ENCODE measurements at regions not wholly inside any gene's neighbourhood (a gene's known extent, or its start where the extent isn't known, plus 50 kb on each side); places are given as distances from the start of the nearest gene placed in this dataset.
"Not testable (repeated sequence)": the region's sequence is repeated elsewhere in the genome, so short reads cannot be mapped to it uniquely, and the experiment has no call there.

DNA sequence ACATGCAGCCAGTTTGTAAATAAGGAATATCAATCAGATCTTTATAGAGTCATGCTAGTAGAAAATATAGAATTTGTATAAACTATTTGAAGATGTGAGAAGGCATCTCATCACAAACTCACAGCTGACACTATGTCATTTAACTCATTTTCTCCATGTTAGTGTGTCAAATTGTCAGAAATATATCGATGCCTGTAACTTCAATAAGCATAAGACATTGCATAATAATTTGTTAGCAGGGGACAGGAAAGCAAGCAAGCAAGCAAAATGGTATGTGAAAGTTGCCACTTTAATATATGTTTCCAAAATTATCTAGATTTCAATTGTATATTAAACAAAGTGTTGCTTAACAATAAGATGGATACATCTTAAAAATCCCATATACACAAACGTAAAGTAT, 571.0 kb downstream of the ARL4A start:
- 88 to 92% methylated on average over 2 of the region's 2 CpGs for WGBS, 2 donors
- Histone ChIP-seq H3K4me3 (ENCODE audit: low read length in 2 of 2) (no peak overlapping the region), H3K4me1 (ENCODE audit: control insufficient read depth in 1 of 2, insufficient read depth in 2 of 2, low read length in 2 of 2) (no peaks in the 10 kb centered on the region), H3K9me3 (ENCODE audit: control insufficient read depth, low read length) (no peaks in the 10 kb centered on the region), H3K27ac (ENCODE audit: low read depth in 1 of 2, low read length in 2 of 2) (no peak overlapping the region), H3K36me3 (ENCODE audit: control insufficient read depth in 1 of 2, insufficient read depth in 2 of 2, low read length in 1 of 2) (no peaks in the 10 kb centered on the region), H3K27me3 (ENCODE audit: control insufficient read depth in 1 of 2, insufficient read depth in 2 of 2, low read length in 1 of 2) (no peaks in the 10 kb centered on the region)
- no peak for ATAC-seq (ENCODE audit: low FRiP score)
- intact Hi-C loops (cut with DNase I) = no loop called here
- no peak for DNase-seq

DNA sequence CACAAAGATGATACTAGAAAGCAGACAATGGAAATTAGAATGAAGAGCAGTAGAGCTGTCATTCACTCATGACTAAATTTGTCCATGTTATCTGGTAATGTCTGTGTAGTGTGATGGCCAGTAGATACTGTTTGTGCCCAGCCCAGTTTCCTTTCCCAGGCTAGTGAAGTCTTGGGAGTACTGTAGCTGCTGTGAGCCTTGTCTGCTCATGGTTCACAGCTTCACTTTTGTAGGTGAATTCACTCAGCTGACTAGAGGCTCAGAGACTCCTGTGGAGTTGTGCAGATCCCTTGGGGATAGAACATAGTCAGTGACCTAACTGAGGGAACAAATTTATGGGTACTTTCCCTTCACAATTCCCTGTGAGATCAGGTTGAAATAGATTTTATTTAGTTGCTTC, 572.5 kb downstream of the ARL4A start:
- Histone ChIP-seq H3K27me3 (ENCODE audit: control insufficient read depth in 1 of 2, insufficient read depth in 2 of 2, low read length in 1 of 2) (no peaks in the 10 kb centered on the region), H3K4me3 (ENCODE audit: low read length in 2 of 2) (no peak overlapping the region), H3K4me1 (ENCODE audit: control insufficient read depth in 1 of 2, insufficient read depth in 2 of 2, low read length in 2 of 2) (no peaks in the 10 kb centered on the region), H3K27ac (ENCODE audit: low read depth in 1 of 2, low read length in 2 of 2) (no peak overlapping the region), H3K36me3 (ENCODE audit: control insufficient read depth in 1 of 2, insufficient read depth in 2 of 2, low read length in 1 of 2) (no peaks in the 10 kb centered on the region), H3K9me3 (ENCODE audit: control insufficient read depth, low read length) (no peaks in the 10 kb centered on the region)
- ATAC-seq (ENCODE audit: low FRiP score) (no peak), DNase-seq (no peak)
- intact Hi-C loops (cut with DNase I) = loop anchor here (5.0 to 10.0 kb wide), 4 partner anchors 573 to 738 kb away; partner anchors contain the start of gene ARL4A (in 1 of the 2)

- Histone ChIP-seq H3K4me1 (ENCODE audit: control insufficient read depth in 1 of 2, insufficient read depth in 2 of 2, low read length in 2 of 2) (no peaks in the 10 kb centered on the region), H3K4me3 (ENCODE audit: low read length in 2 of 2) (no peak overlapping the region), H3K9me3 (ENCODE audit: control insufficient read depth, low read length) (no peaks in the 10 kb centered on the region), H3K27ac (ENCODE audit: low read depth in 1 of 2, low read length in 2 of 2) (no peak overlapping the region), H3K27me3 (ENCODE audit: control insufficient read depth in 1 of 2, insufficient read depth in 2 of 2, low read length in 1 of 2) (no peaks in the 10 kb centered on the region), H3K36me3 (ENCODE audit: control insufficient read depth in 1 of 2, insufficient read depth in 2 of 2, low read length in 1 of 2) (no peaks in the 10 kb centered on the region)
- intact Hi-C loops (cut with DNase I) = loop anchor here (2.0 to 10.0 kb wide), 5 partner anchors 576 to 741 kb away; partner anchors contain the start of gene ARL4A (in 1 of the 2)
- DNase-seq (no peak), ATAC-seq (ENCODE audit: low FRiP score) (no peak)
- 5 to 6% methylated on average over 4 of the region's 4 CpGs for WGBS, 2 donors
Observed at GRCh38 chr7:13262929-13263530, 575.6 kb downstream of the ARL4A start.

DNA sequence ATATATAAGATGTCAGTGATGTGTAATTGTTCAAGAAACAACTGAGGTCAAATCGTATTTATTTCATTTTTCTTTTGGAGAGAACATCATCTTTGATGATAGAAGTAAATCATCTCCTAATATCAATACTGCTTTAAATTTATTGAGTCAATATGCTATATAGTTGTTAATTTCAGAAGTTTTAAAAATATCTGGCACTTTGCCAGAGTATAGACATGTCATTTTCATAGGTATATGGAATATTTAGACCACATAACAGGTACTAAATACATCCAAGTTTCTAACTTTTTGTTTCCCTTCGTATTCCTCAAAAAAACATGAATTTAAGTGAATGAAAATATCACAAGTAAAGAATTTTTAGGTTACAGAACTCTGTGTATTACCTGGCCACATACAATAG, 577.8 kb downstream of the ARL4A start:
- H3K4me1 ChIP-seq (ENCODE audit: control insufficient read depth in 1 of 2, insufficient read depth in 2 of 2, low read length in 2 of 2) = no peaks in the 10 kb centered on the region
- no peaks in the 10 kb centered on the region for H3K36me3 ChIP-seq (ENCODE audit: control insufficient read depth in 1 of 2, insufficient read depth in 2 of 2, low read length in 1 of 2)
- intact Hi-C loops (cut with DNase I) = loop anchor here in 1 of 2 donors (10.0 kb wide), 1 partner anchor 740 kb away; no protein-coding TSS in a partner anchor
- 80% methylated on average over 2 of the region's 2 CpGs for WGBS, 2 donors
- no peaks in the 10 kb centered on the region for H3K27me3 ChIP-seq (ENCODE audit: control insufficient read depth in 1 of 2, insufficient read depth in 2 of 2, low read length in 1 of 2)
- DNase-seq = no peak
- no peak overlapping the region for H3K4me3 ChIP-seq (ENCODE audit: low read length in 2 of 2)
- H3K9me3 ChIP-seq (ENCODE audit: control insufficient read depth, low read length) = no peaks in the 10 kb centered on the region
- no peak overlapping the region for H3K27ac ChIP-seq (ENCODE audit: low read depth in 1 of 2, low read length in 2 of 2)
- ATAC-seq (ENCODE audit: low FRiP score) = no peak

GRCh38 chr7:13274205-13274604, 586.8 kb downstream of the ARL4A start:
- H3K36me3 ChIP-seq (ENCODE audit: control insufficient read depth in 1 of 2, insufficient read depth in 2 of 2, low read length in 1 of 2); intact Hi-C loops (cut with DNase I); H3K9me3 ChIP-seq (ENCODE audit: control insufficient read depth, low read length); H3K27ac ChIP-seq (ENCODE audit: low read depth in 1 of 2, low read length in 2 of 2); DNase-seq; H3K4me1 ChIP-seq (ENCODE audit: control insufficient read depth in 1 of 2, insufficient read depth in 2 of 2, low read length in 2 of 2); H3K4me3 ChIP-seq (ENCODE audit: low read length in 2 of 2); ATAC-seq (ENCODE audit: low FRiP score); H3K27me3 ChIP-seq (ENCODE audit: control insufficient read depth in 1 of 2, insufficient read depth in 2 of 2, low read length in 1 of 2): not testable (repeated sequence)
- WGBS, 2 donors = 80 to 84% methylated on average over 8 to 9 of the region's 9 CpGs

GRCh38 chr7:13276977-13277376, 589.5 kb downstream of the ARL4A start:
- Histone ChIP-seq H3K4me3 (ENCODE audit: low read length in 2 of 2) (no peak overlapping the region), H3K36me3 (ENCODE audit: control insufficient read depth in 1 of 2, insufficient read depth in 2 of 2, low read length in 1 of 2) (no peaks in the 10 kb centered on the region), H3K4me1 (ENCODE audit: control insufficient read depth in 1 of 2, insufficient read depth in 2 of 2, low read length in 2 of 2) (no peaks in the 10 kb centered on the region), H3K9me3 (ENCODE audit: control insufficient read depth, low read length) (peaks cover 1% of the 10 kb centered on the region), H3K27ac (ENCODE audit: low read depth in 1 of 2, low read length in 2 of 2) (no peak overlapping the region), H3K27me3 (ENCODE audit: control insufficient read depth in 1 of 2, insufficient read depth in 2 of 2, low read length in 1 of 2) (no peaks in the 10 kb centered on the region)
- intact Hi-C loops (cut with DNase I) = loop anchor here in 1 of 2 donors (5.0 kb wide), 1 partner anchor 1415 kb away; no protein-coding TSS in a partner anchor
- DNase-seq (no peak), ATAC-seq (ENCODE audit: low FRiP score) (no peak)

GRCh38 chr7:13278020-13278419, 590.6 kb downstream of the ARL4A start:
- Histone ChIP-seq H3K27me3 (ENCODE audit: control insufficient read depth in 1 of 2, insufficient read depth in 2 of 2, low read length in 1 of 2) (no peaks in the 10 kb centered on the region), H3K27ac (ENCODE audit: low read depth in 1 of 2, low read length in 2 of 2) (no peak overlapping the region), H3K4me3 (ENCODE audit: low read length in 2 of 2) (no peak overlapping the region), H3K9me3 (ENCODE audit: control insufficient read depth, low read length) (peaks cover 1% of the 10 kb centered on the region), H3K4me1 (ENCODE audit: control insufficient read depth in 1 of 2, insufficient read depth in 2 of 2, low read length in 2 of 2) (no peaks in the 10 kb centered on the region), H3K36me3 (ENCODE audit: control insufficient read depth in 1 of 2, insufficient read depth in 2 of 2, low read length in 1 of 2) (no peaks in the 10 kb centered on the region)
- WGBS, 2 donors = 10 to 31% methylated on average over 3 of the region's 3 CpGs
- no peak for ATAC-seq (ENCODE audit: low FRiP score)
- intact Hi-C loops (cut with DNase I) = loop anchor here in 1 of 2 donors (5.0 kb wide), 1 partner anchor 1414 kb away; no protein-coding TSS in a partner anchor
- no peak for DNase-seq

DNA sequence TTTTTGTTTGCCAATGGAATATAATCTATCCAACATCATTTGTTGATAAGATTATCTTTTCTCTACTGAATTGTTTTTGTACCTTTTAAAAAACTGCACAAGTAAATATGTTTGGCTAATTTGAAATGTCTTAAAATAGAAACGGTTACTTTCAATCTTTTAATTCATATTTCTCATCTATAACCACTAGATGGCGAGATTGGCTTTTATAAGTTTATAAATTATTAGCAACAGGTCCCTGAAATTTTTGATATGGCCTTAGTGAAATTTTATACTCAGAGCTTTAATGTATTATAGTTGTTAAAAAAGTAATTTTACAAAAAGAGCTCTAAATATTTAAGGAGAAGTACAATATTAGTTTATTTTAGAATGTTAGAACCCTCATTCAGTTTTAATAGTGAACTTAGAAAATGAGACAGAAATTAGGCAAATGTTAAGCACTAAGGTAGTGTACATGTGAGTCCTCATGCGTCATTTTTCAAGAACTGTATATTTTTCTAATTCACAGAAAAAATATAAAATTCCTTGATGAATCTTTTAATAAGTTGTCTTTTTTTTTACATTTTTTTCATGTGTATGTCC, 592.5 kb downstream of the ARL4A start:
- intact Hi-C loops (cut with DNase I) = loop anchor here (5.0 to 10.0 kb wide), 2 partner anchors 1175 to 1412 kb away; no protein-coding TSS in a partner anchor
- no peak for DNase-seq

GRCh38 chr7:13282377-13282980, 595.0 kb downstream of the ARL4A start:
- Histone ChIP-seq H3K4me3 (ENCODE audit: low read length in 2 of 2) (no peak overlapping the region), H3K4me1 (ENCODE audit: control insufficient read depth in 1 of 2, insufficient read depth in 2 of 2, low read length in 2 of 2) (no peaks in the 10 kb centered on the region), H3K9me3 (ENCODE audit: control insufficient read depth, low read length) (no peaks in the 10 kb centered on the region), H3K27ac (ENCODE audit: low read depth in 1 of 2, low read length in 2 of 2) (no peak overlapping the region), H3K36me3 (ENCODE audit: control insufficient read depth in 1 of 2, insufficient read depth in 2 of 2, low read length in 1 of 2) (no peaks in the 10 kb centered on the region), H3K27me3 (ENCODE audit: control insufficient read depth in 1 of 2, insufficient read depth in 2 of 2, low read length in 1 of 2) (no peaks in the 10 kb centered on the region)
- ATAC-seq (ENCODE audit: low FRiP score) (no peak), DNase-seq (no peak)
- WGBS, 2 donors = 64 to 79% methylated on average over 3 of the region's 3 CpGs
- intact Hi-C loops (cut with DNase I) = loop anchor here (5.0 to 10.0 kb wide), 2 partner anchors 1172 to 1410 kb away; no protein-coding TSS in a partner anchor

More for the DNA sequence above, 592.5 kb downstream of the ARL4A start:
- Histone ChIP-seq H3K4me3 (ENCODE audit: low read length in 2 of 2) (no peak overlapping the region), H3K36me3 (ENCODE audit: control insufficient read depth in 1 of 2, insufficient read depth in 2 of 2, low read length in 1 of 2) (no peaks in the 10 kb centered on the region), H3K27me3 (ENCODE audit: control insufficient read depth in 1 of 2, insufficient read depth in 2 of 2, low read length in 1 of 2) (no peaks in the 10 kb centered on the region), H3K27ac (ENCODE audit: low read depth in 1 of 2, low read length in 2 of 2) (no peak overlapping the region), H3K9me3 (ENCODE audit: control insufficient read depth, low read length) (no peaks in the 10 kb centered on the region), H3K4me1 (ENCODE audit: control insufficient read depth in 1 of 2, insufficient read depth in 2 of 2, low read length in 2 of 2) (no peaks in the 10 kb centered on the region)
- WGBS, 2 donors = 29 to 32% methylated on average over 3 of the region's 3 CpGs
- ATAC-seq (ENCODE audit: low FRiP score) = no peak
